ENCODE measurements at regions not wholly inside any gene's neighbourhood (a gene's known extent, or its start where the extent isn't known, plus 50 kb on each side); places are given as distances from the start of the nearest gene placed in this dataset.

GRCh38 chr5:33188089-33188488 lies 252.7 kb upstream of the TARS1 start:
- Histone ChIP-seq H3K27me3 (ENCODE audit: control insufficient read depth in 1 of 2, insufficient read depth in 2 of 2, low read length in 2 of 2) (no peaks in the 10 kb centered on the region), H3K9ac (ENCODE audit: insufficient read depth, low read depth, low read length) (no peak overlapping the region), H3K36me3 (replicated peaks in 1 of 2; ENCODE audit: control insufficient read depth in 1 of 2, insufficient read depth in 2 of 2, low read length in 2 of 2) (no peaks in the 10 kb centered on the region), H4K20me1 (ENCODE audit: insufficient read depth, low read length) (no peaks in the 10 kb centered on the region), H3K9me3 (ENCODE audit: low read length) (peaks cover 5% of the 10 kb centered on the region; the same call in 1 of the 2 replicates), H3K4me1 (ENCODE audit: insufficient read depth, low read length) (no peaks in the 10 kb centered on the region), H3K27ac (ENCODE audit: extremely low read length, insufficient read depth, low read length) (no peak overlapping the region), H3K4me2 (ENCODE audit: low read depth, low read length) (no peak overlapping the region), H2AFZ (ENCODE audit: low read length) (no peak overlapping the region), H3K4me3 (replicated peaks in 1 of 3; ENCODE audit: insufficient read depth in 1 of 3, low read depth in 2 of 3, low read length in 3 of 3) (no peak overlapping the region), H3K79me2 (ENCODE audit: insufficient read depth, low read length) (no peaks in the 10 kb centered on the region)
- ATAC-seq (no peak), DNase-seq (ENCODE audit: low spot score) (no peak), FAIRE-seq (no peak)
- intact Hi-C loops (cut with micrococcal nuclease; ENCODE audit: unreplicated experiment) = no loop called here
- in situ Hi-C loops (cut with HindIII; ENCODE audit: extremely low pct_ligation_motif_present, low pct_unique_long_range_greater_than_20kb) = loop anchor here (25.0 kb wide), 1 partner anchor 476 kb away; the partner anchor contains the start of gene NPR3
- TF ChIP-seq ZNF556 (CRISPR knock-in tag; IDR thresholded peaks at IDR 0.05; ENCODE audit: borderline replicate concordance) = no peak
- no peak for TF ChIP-seq MTF2 (CRISPR knock-in tag; IDR thresholded peaks at IDR 0.05; ENCODE audit: borderline replicate concordance)
- no peak for TF ChIP-seq ZBTB21 (CRISPR knock-in tag; IDR thresholded peaks at IDR 0.05)
- no peak for TF ChIP-seq FOXA3 (CRISPR knock-in tag; IDR thresholded peaks at IDR 0.05)
- TF ChIP-seq DPF2 (CRISPR knock-in tag; IDR thresholded peaks at IDR 0.05; ENCODE audit: borderline replicate concordance, low read depth) = no peak
- TF ChIP-seq ZNF512 (CRISPR knock-in tag; IDR thresholded peaks at IDR 0.05) = no peak
- no peak for TF ChIP-seq PAWR (CRISPR knock-in tag; IDR thresholded peaks at IDR 0.05; ENCODE audit: borderline replicate concordance)
- no peak for TF ChIP-seq NFATC3 (CRISPR knock-in tag; IDR thresholded peaks at IDR 0.05)
- TF ChIP-seq SPEN (CRISPR knock-in tag; IDR thresholded peaks at IDR 0.05; ENCODE audit: low read depth) = no peak
- no peak for TF ChIP-seq RORA (CRISPR knock-in tag; IDR thresholded peaks at IDR 0.05)
- no peak for TF ChIP-seq MED13 (CRISPR knock-in tag; IDR thresholded peaks at IDR 0.05)
- TF ChIP-seq IRX3 (CRISPR knock-in tag; IDR thresholded peaks at IDR 0.05; ENCODE audit: borderline replicate concordance, low read depth) = no peak
- no peak for TF ChIP-seq HOXA7 (CRISPR knock-in tag; IDR thresholded peaks at IDR 0.05)
- TF ChIP-seq ZNF225 (CRISPR knock-in tag; IDR thresholded peaks at IDR 0.05) = no peak
- TF ChIP-seq, protein P1, sequence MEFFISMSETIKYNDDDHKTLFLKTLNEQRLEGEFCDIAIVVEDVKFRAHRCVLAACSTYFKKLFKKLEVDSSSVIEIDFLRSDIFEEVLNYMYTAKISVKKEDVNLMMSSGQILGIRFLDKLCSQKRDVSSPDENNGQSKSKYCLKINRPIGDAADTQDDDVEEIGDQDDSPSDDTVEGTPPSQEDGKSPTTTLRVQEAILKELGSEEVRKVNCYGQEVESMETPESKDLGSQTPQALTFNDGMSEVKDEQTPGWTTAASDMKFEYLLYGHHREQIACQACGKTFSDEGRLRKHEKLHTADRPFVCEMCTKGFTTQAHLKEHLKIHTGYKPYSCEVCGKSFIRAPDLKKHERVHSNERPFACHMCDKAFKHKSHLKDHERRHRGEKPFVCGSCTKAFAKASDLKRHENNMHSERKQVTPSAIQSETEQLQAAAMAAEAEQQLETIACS (CRISPR knock-in tag; IDR thresholded peaks at IDR 0.05) = no peak
- 11% methylated on average over 4 of the region's 4 CpGs for WGBS (ENCODE audit: low lambda C conversion rate)
- POLR2A ChIA-PET = no interaction called here
- CTCF ChIA-PET (ENCODE audit: low intra/inter-chr PET ratio, low total read pairs) = no interaction called here
- no TSS peak for BruUV-seq (replicated peaks)
